ENCODE measurements at regions not wholly inside any gene's neighbourhood (a gene's known extent, or its start where the extent isn't known, plus 50 kb on each side); places are given as distances from the start of the nearest gene placed in this dataset.

DNA sequence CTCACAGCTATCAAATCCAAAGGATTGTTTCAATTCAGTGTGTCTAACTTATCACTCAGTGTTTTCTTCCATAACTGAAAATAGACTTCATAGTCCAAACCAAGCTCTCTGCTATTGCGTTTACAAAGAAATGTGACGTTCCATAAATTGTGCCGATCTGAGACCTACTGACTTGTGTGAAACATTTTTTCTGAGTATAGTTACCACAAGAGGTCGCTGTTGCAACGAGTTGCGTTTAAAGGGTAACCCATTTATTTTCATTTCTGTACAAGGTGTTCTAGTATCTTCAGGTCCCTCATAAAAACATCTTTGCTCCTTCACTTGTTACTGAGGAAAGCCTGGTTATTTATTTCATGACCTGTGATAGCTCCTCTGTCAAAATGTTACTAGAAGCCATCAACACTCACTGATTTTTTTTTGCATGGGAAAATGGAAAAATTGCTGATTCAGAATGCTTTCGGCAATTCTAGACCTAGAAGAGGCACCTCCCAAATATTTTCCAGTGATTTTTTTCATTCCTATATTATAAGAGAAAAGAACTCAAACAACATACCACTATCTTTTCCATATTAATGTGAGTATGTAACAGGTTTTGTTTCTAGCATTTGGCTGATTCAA, 60.9 kb upstream of the OR4E1 start:
- H4K20me1 ChIP-seq (ENCODE audit: insufficient read depth, low read length), result no peaks in the 10 kb centered on the region
- H3K27me3 ChIP-seq (ENCODE audit: control insufficient read depth in 2 of 2, insufficient read depth in 2 of 2, low read length in 2 of 2), result no peaks in the 10 kb centered on the region
- DNase-seq, result peak; percentile 6 to 28 (median 28)
- H3K9ac ChIP-seq (ENCODE audit: insufficient read depth, low read length, poor library complexity, severe bottlenecking), result no peak overlapping the region
- Mint-ChIP-seq H3K36me3 (no peaks in the 10 kb centered on the region), H3K9me3 (peaks cover 0 to 2% (median 0%) of the 10 kb centered on the region in 7 donors), H3K4me3 (peak overlapping the region in 1 of 2 donors; percentile 63), H3K4me1 (peaks cover 10% of the 10 kb centered on the region), H3K27ac (no peak overlapping the region), H3K27me3 (ENCODE audit: low read depth in 3 of 3) (peaks cover 4 to 13% (median 6%) of the 10 kb centered on the region in 3 donors)
- H3K9me3 ChIP-seq (replicated peaks in 1 of 2; ENCODE audit: control insufficient read depth in 1 of 2, insufficient read depth in 1 of 2, low read length in 2 of 2), result no peaks in the 10 kb centered on the region
- no peaks in the 10 kb centered on the region for H3K36me3 ChIP-seq (replicated peaks in 1 of 2; ENCODE audit: control insufficient read depth in 1 of 2, insufficient read depth in 2 of 2, low read length in 2 of 2)
- no peaks in the 10 kb centered on the region for H3K79me2 ChIP-seq (ENCODE audit: insufficient read depth, low read length)
- no peak overlapping the region for H2AFZ ChIP-seq (ENCODE audit: insufficient read depth, low read depth, low read length, poor library complexity, severe bottlenecking)
- no peaks in the 10 kb centered on the region for H3K4me1 ChIP-seq (ENCODE audit: control insufficient read depth in 1 of 2, insufficient read depth in 2 of 2, low read length in 2 of 2)
- WGBS (ENCODE audit: insufficient coverage), result no CpG with 5 or more reads among the region's 7 CpGs
- H3K4me3 ChIP-seq (replicated peaks in 1 of 3; ENCODE audit: low read depth in 2 of 3, low read length in 3 of 3), result no peak overlapping the region
- no peak overlapping the region for H3K4me2 ChIP-seq (replicated peaks; ENCODE audit: extremely low read depth, low read length, poor library complexity, severe bottlenecking)
- no peak overlapping the region for H3K27ac ChIP-seq (ENCODE audit: low read depth in 1 of 2, low read length in 2 of 2)
- TF ChIP-seq CTCF (IDR thresholded peaks at IDR 0.05), result peak; percentile 85
- intact Hi-C loops (cut with micrococcal nuclease), result no loop called here

GRCh38 chr14:21729703-21730233, 56.1 kb upstream of the OR4E1 start:
- H2AFZ ChIP-seq (ENCODE audit: insufficient read depth, low read depth, low read length, poor library complexity, severe bottlenecking), result no peak overlapping the region
- no peaks in the 10 kb centered on the region for H3K36me3 ChIP-seq (replicated peaks in 1 of 2; ENCODE audit: control insufficient read depth in 1 of 2, insufficient read depth in 2 of 2, low read length in 2 of 2)
- H3K4me3 ChIP-seq (replicated peaks in 1 of 3; ENCODE audit: low read depth in 2 of 3, low read length in 3 of 3), result no peak overlapping the region
- H3K27me3 Mint-ChIP-seq (ENCODE audit: low read depth in 3 of 3), result peaks cover 2 to 11% (median 2%) of the 10 kb centered on the region in 3 donors
- no peak overlapping the region for H3K4me2 ChIP-seq (replicated peaks; ENCODE audit: extremely low read depth, low read length, poor library complexity, severe bottlenecking)
- H3K36me3 Mint-ChIP-seq, result no peaks in the 10 kb centered on the region
- H3K27me3 ChIP-seq (ENCODE audit: control insufficient read depth in 2 of 2, insufficient read depth in 2 of 2, low read length in 2 of 2), result no peaks in the 10 kb centered on the region
- TF ChIP-seq CTCF (IDR thresholded peaks at IDR 0.05), result no peak
- H3K79me2 ChIP-seq (ENCODE audit: insufficient read depth, low read length), result no peaks in the 10 kb centered on the region
- no peak overlapping the region for H3K27ac Mint-ChIP-seq
- WGBS (ENCODE audit: insufficient coverage), result no CpG with 5 or more reads among the region's 5 CpGs
- intact Hi-C loops (cut with micrococcal nuclease), result no loop called here
- no peak overlapping the region for H3K9ac ChIP-seq (ENCODE audit: insufficient read depth, low read length, poor library complexity, severe bottlenecking)
- no peak for DNase-seq
- H3K4me1 ChIP-seq (ENCODE audit: control insufficient read depth in 1 of 2, insufficient read depth in 2 of 2, low read length in 2 of 2), result no peaks in the 10 kb centered on the region
- no peak overlapping the region for H3K4me3 Mint-ChIP-seq
- H4K20me1 ChIP-seq (ENCODE audit: insufficient read depth, low read length), result no peaks in the 10 kb centered on the region
- no peak overlapping the region for H3K27ac ChIP-seq (ENCODE audit: low read depth in 1 of 2, low read length in 2 of 2)
- peaks cover 0 to 2% (median 0%) of the 10 kb centered on the region in 7 donors for H3K9me3 Mint-ChIP-seq
- H3K4me1 Mint-ChIP-seq, result peaks cover 10% of the 10 kb centered on the region
- H3K9me3 ChIP-seq (replicated peaks in 1 of 2; ENCODE audit: control insufficient read depth in 1 of 2, insufficient read depth in 1 of 2, low read length in 2 of 2), result no peaks in the 10 kb centered on the region

Measured in CD14-positive monocyte (primary cell).